ENCODE measurements at regions not wholly inside any gene's neighbourhood (a gene's known extent, or its start where the extent isn't known, plus 50 kb on each side); places are given as distances from the start of the nearest gene placed in this dataset.

GRCh38 chr5:39843767-39844166 is 419.0 kb upstream of the DAB2 start:
- TF ChIP-seq CTCF (conservative IDR thresholded peaks at IDR 0.05) (no peak), ZFX (IDR thresholded peaks at IDR 0.05) (no peak)
